NB4 (cell line): ENCODE measurements at regions not wholly inside any gene's neighbourhood (a gene's known extent, or its start where the extent isn't known, plus 50 kb on each side); places are given as distances from the start of the nearest gene placed in this dataset.

ENCODE experiments used
- DNase-seq: peaks from one replicate; pipeline ENCODE4 v3.0.0; 2010; ENCODE audit warnings: low read depth
- H3K4me3 ChIP-seq: one replicate; pipeline ENCODE4 v1.5.1; 2011; ENCODE audit warnings: mild to moderate bottlenecking, low read depth, low read length, moderate library complexity
- CTCF ChIP-seq: IDR thresholded peaks from one replicate; pipeline ENCODE4 v1.5.1; 2012; ENCODE audit warnings: low read depth, low read length
- MAX ChIP-seq: IDR thresholded peaks from 2 replicates; pipeline ENCODE4 v1.6.1; 2011; ENCODE audit warnings: low read depth, low read length
- MYC ChIP-seq: IDR thresholded peaks from 2 replicates; pipeline ENCODE4 v1.6.1; 2011; ENCODE audit warnings: low read depth, low read length
- POLR2A ChIP-seq: IDR thresholded peaks from 2 replicates; pipeline ENCODE4 v1.6.1; 2011; ENCODE audit warnings: mild to moderate bottlenecking; ENCODE audit not compliant: insufficient read length; ENCODE audit errors: extremely low read depth

- DNase-seq, result no peak
- H3K4me3 ChIP-seq, result no peak overlapping the region
- TF ChIP-seq MYC (no peak), CTCF (no peak), MAX (no peak), POLR2A (no peak)
Observed at GRCh38 chr17:69949496-69949895, 125.5 kb upstream of the KCNJ16 start.

- no peak for DNase-seq
- no peak overlapping the region for H3K4me3 ChIP-seq
- TF ChIP-seq CTCF, result no peak
- no peak for TF ChIP-seq POLR2A
- TF ChIP-seq MAX, result no peak
- no peak for TF ChIP-seq MYC
Observed at GRCh38 chr17:69949973-69950695, 124.9 kb upstream of the KCNJ16 start.

- H3K4me3 ChIP-seq, result no peak overlapping the region
- TF ChIP-seq MYC (no peak), MAX (no peak), CTCF (no peak), POLR2A (no peak)
- no peak for DNase-seq
Observed at GRCh38 chr17:69950701-69951418, 124.2 kb upstream of the KCNJ16 start.

GRCh38 chr17:69954241-69954925, 120.6 kb upstream of the KCNJ16 start:
- H3K4me3 ChIP-seq, result no peak overlapping the region
- no peak for DNase-seq
- TF ChIP-seq POLR2A (no peak), CTCF (no peak), MAX (no peak), MYC (no peak)

- H3K4me3 ChIP-seq, result no peak overlapping the region
- no peak for DNase-seq
- no peak for TF ChIP-seq POLR2A
- TF ChIP-seq MYC, result no peak
- no peak for TF ChIP-seq CTCF
- TF ChIP-seq MAX, result no peak
Observed at GRCh38 chr17:69958063-69958462, 117.0 kb upstream of the KCNJ16 start.
